ENCODE measurements at regions not wholly inside any gene's neighbourhood (a gene's known extent, or its start where the extent isn't known, plus 50 kb on each side); places are given as distances from the start of the nearest gene placed in this dataset.
"Not testable (repeated sequence)": the region's sequence is repeated elsewhere in the genome, so short reads cannot be mapped to it uniquely, and the experiment has no call there.

DNA sequence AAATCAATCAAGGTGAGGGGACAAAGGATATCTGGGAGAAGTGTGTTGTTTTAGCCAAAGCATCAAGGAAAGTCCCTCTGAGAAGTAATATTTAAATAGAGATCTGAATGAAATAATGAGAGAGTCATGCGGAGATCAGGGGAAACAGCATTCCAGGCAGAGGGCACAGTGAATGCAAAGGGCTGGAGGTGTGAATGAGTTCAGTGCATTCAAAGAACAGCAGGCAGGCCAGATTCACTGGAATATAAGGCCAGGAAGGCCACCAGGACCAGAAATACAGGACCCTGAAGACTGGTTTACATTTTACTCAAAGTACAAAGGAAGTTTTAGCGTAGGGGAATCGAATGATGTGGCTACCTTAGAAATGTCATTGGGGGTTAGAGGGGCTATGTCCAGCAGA is 436.2 kb upstream of the TMEM132C start:
- Mint-ChIP-seq H3K27ac (no peak overlapping the region), H3K27me3 (peaks cover 7% of the 10 kb centered on the region), H3K9me3 (ENCODE audit: low read depth) (no peaks in the 10 kb centered on the region), H3K36me3 (ENCODE audit: insufficient read depth) (no peaks in the 10 kb centered on the region), H3K4me3 (ENCODE audit: low read depth) (no peak overlapping the region), H3K4me1 (ENCODE audit: low read depth) (no peaks in the 10 kb centered on the region)
- TF ChIP-seq, protein P1, sequence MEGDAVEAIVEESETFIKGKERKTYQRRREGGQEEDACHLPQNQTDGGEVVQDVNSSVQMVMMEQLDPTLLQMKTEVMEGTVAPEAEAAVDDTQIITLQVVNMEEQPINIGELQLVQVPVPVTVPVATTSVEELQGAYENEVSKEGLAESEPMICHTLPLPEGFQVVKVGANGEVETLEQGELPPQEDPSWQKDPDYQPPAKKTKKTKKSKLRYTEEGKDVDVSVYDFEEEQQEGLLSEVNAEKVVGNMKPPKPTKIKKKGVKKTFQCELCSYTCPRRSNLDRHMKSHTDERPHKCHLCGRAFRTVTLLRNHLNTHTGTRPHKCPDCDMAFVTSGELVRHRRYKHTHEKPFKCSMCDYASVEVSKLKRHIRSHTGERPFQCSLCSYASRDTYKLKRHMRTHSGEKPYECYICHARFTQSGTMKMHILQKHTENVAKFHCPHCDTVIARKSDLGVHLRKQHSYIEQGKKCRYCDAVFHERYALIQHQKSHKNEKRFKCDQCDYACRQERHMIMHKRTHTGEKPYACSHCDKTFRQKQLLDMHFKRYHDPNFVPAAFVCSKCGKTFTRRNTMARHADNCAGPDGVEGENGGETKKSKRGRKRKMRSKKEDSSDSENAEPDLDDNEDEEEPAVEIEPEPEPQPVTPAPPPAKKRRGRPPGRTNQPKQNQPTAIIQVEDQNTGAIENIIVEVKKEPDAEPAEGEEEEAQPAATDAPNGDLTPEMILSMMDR (IDR thresholded peaks at IDR 0.05; ENCODE audit: unreplicated experiment), result no peak
- no peak for DNase-seq (ENCODE audit: low spot score, unreplicated experiment)

DNA sequence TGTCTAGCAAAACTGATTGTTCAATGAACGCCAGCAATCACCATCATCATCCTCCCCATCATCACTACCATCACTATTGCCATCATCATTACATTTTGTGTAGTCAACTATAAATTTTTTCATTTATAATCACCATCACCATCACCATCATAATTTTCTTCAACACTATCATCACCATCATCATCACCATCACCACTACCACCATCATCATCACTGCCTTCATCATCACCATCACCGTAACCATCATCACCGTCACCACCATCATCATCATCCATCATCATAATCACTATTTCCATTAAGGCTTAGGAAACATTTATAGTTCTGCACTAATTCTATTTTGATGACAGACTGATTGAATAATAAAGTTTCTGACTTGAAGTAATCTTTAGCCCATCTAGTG is 434.8 kb upstream of the TMEM132C start:
- Mint-ChIP-seq H3K9me3 (ENCODE audit: low read depth) (no peaks in the 10 kb centered on the region), H3K27ac (no peak overlapping the region), H3K4me1 (ENCODE audit: low read depth) (no peaks in the 10 kb centered on the region), H3K4me3 (ENCODE audit: low read depth) (no peak overlapping the region), H3K36me3 (ENCODE audit: insufficient read depth) (no peaks in the 10 kb centered on the region), H3K27me3 (peaks cover 7% of the 10 kb centered on the region)
- TF ChIP-seq, protein P1 (IDR thresholded peaks at IDR 0.05; ENCODE audit: unreplicated experiment), result no peak
- DNase-seq (ENCODE audit: low spot score, unreplicated experiment), result no peak

DNA sequence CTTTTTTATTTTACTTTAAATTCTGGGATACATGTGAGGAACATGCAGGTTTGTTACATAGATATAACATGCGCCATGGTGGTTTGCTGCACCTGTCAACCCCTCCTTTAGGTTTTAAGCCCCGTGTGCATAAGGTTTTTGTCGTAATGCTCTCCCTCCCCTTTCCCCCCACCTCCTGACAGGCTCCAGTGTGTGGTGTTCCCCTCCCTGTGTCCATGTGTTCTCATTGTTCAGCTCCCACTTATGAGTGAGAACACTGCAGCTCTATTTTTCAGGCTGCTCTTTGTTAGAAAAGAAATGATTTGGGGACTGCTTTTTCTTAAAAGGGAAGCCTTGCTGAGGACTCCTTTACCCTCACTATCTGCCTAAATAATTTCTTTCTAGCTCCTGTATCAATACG is 430.2 kb upstream of the TMEM132C start:
- H3K27me3 Mint-ChIP-seq; H3K9me3 Mint-ChIP-seq (ENCODE audit: low read depth); H3K36me3 Mint-ChIP-seq (ENCODE audit: insufficient read depth); DNase-seq (ENCODE audit: low spot score, unreplicated experiment); H3K27ac Mint-ChIP-seq; H3K4me3 Mint-ChIP-seq (ENCODE audit: low read depth); H3K4me1 Mint-ChIP-seq (ENCODE audit: low read depth): not testable (repeated sequence)

DNA sequence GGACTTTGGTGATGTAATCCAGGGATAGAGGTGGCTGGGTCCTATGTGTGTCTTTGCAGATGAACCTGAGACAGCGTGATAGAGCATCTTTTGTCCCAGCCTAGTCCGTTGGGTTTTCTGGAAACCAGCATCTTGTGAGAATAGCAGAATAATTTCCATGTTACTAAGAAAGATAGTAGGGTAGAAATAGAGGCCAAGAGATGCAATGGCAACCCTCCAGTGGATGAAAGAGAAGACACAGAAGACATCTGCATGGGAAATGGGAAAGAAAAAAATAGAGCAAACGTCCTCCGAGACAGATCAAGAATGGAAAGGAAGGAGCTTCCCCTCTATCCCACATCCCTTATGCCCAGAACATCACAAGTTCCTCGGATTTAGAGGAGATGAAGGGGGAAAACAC is 409.3 kb upstream of the TMEM132C start:
- TF ChIP-seq, protein P1 (IDR thresholded peaks at IDR 0.05; ENCODE audit: unreplicated experiment), result no peak
- Mint-ChIP-seq H3K9me3 (ENCODE audit: low read depth) (no peaks in the 10 kb centered on the region), H3K4me3 (ENCODE audit: low read depth) (no peak overlapping the region), H3K36me3 (ENCODE audit: insufficient read depth) (no peaks in the 10 kb centered on the region), H3K27ac (no peak overlapping the region), H3K27me3 (no peaks in the 10 kb centered on the region), H3K4me1 (ENCODE audit: low read depth) (peaks cover 3% of the 10 kb centered on the region)
- DNase-seq (ENCODE audit: low spot score, unreplicated experiment), result no peak

DNA sequence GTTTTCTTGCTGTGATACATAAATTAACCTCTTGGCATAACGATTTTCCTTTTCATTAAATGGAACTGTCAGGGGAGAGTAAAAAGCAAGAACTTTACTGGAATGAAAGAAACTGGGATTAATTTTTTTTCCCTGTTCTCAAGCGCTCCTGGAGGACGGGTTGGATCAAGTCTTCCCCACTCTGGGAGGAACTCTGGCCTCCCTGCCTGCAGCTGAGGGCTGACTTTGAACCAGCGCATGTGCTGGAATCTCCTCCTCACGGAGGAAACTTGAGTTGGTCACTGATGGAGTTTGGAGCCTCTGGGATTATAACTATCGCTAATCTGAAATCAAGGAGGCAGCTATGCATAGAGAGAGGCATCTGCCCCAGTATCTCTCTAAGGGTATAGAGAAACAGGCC is 406.4 kb upstream of the TMEM132C start:
- DNase-seq (ENCODE audit: low spot score, unreplicated experiment), result no peak
- peaks cover 2% of the 10 kb centered on the region for H3K4me1 Mint-ChIP-seq (ENCODE audit: low read depth)
- no peaks in the 10 kb centered on the region for H3K27me3 Mint-ChIP-seq
- no peaks in the 10 kb centered on the region for H3K36me3 Mint-ChIP-seq (ENCODE audit: insufficient read depth)
- peaks cover 19% of the 10 kb centered on the region for H3K9me3 Mint-ChIP-seq (ENCODE audit: low read depth)
- TF ChIP-seq, protein P1 (IDR thresholded peaks at IDR 0.05; ENCODE audit: unreplicated experiment), result no peak
- no peak overlapping the region for H3K27ac Mint-ChIP-seq
- H3K4me3 Mint-ChIP-seq (ENCODE audit: low read depth), result no peak overlapping the region

DNA sequence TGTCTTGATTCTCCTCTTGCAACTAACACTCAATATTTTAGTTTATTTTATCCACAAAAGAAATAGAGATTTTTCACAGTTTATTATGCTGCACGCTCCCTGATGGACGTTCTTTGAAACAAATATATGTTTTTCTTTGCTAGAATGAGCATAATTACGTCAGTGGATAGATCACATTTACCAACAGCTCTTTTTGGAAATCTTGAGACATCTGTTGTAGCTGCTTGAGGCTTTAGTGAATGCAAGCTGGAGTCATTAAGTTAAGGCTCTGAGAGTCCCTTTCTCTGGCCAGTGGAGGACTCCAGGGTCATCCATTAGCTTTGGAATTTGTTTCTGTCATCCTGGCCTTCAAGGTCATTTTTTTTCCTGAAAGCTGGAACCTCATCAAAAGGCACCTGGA is 405.6 kb upstream of the TMEM132C start:
- Mint-ChIP-seq H3K27ac (no peak overlapping the region), H3K4me1 (ENCODE audit: low read depth) (peaks cover 2% of the 10 kb centered on the region), H3K27me3 (no peaks in the 10 kb centered on the region), H3K4me3 (ENCODE audit: low read depth) (no peak overlapping the region), H3K9me3 (ENCODE audit: low read depth) (peaks cover 23% of the 10 kb centered on the region), H3K36me3 (ENCODE audit: insufficient read depth) (no peaks in the 10 kb centered on the region)
- TF ChIP-seq, protein P1 (IDR thresholded peaks at IDR 0.05; ENCODE audit: unreplicated experiment), result no peak
- DNase-seq (ENCODE audit: low spot score, unreplicated experiment), result no peak

Measured in progenitor cell of endocrine pancreas (in vitro differentiated cells).